GM23338 (cell line): ENCODE measurements at regions not wholly inside any gene's neighbourhood (a gene's known extent, or its start where the extent isn't known, plus 50 kb on each side); places are given as distances from the start of the nearest gene placed in this dataset.

Experiments used
- CREB1 ChIP-seq: fragments of 250-450 bp; sonication (Bioruptor Pico); IDR thresholded peaks from 2 replicates; pipeline ENCODE4 v1.5.0; 2020; ENCODE audit warnings: low read depth, mild to moderate bottlenecking, moderate library complexity
- CTCF ChIP-seq, 2 experiments: fragments of 200-600 bp in 1 of 2; sonication (generic) in 1 of 2; conservative IDR thresholded peaks; 2 replicates each; pipeline versions ENCODE4 v1.5.1 to v1.6.1; 2016 to 2017; ENCODE audit warnings: antibody characterized with exemption in 2 of 2, low read depth in 2 of 2, mild to moderate bottlenecking in 2 of 2, moderate library complexity in 1 of 2
- EZH2 ChIP-seq: fragments of 200-600 bp; sonication (generic); IDR thresholded peaks from one replicate; pipeline ENCODE4 v1.8.0; 2017; ENCODE audit warnings: antibody characterized with exemption, mild to moderate bottlenecking, low read depth; ENCODE audit not compliant: unreplicated experiment
- EZH2phosphoT487 ChIP-seq: fragments of 200-600 bp; sonication (generic); IDR thresholded peaks from one replicate; pipeline ENCODE4 v1.8.1; 2018; ENCODE audit warnings: antibody characterized with exemption; ENCODE audit not compliant: unreplicated experiment
- POLR2AphosphoS5 ChIP-seq: IDR thresholded peaks from 2 replicates; pipeline ENCODE4 v1.6.1; 2016; ENCODE audit warnings: antibody characterized with exemption, low read depth
- REST ChIP-seq: IDR thresholded peaks from one replicate; pipeline ENCODE4 v1.6.1; 2018; ENCODE audit warnings: antibody characterized with exemption; ENCODE audit not compliant: unreplicated experiment

- TF ChIP-seq CTCF (conservative IDR thresholded peaks at IDR 0.05; ENCODE audit: low read depth in 2 of 2) (no peak), POLR2AphosphoS5 (no peak), EZH2 (no peak), EZH2phosphoT487 (no peak), REST (no peak), CREB1 (CRISPR knock-in tag) (no peak)
Observed at GRCh38 chr6:140029551-140029950, 655.1 kb upstream of the CITED2 start.
